Glutamatergic neuron (in vitro differentiated cells): ENCODE measurements at regions not wholly inside any gene's neighbourhood (a gene's known extent, or its start where the extent isn't known, plus 50 kb on each side); places are given as distances from the start of the nearest gene placed in this dataset.

ENCODE experiments used
- DNase-seq: peaks from one replicate; pipeline ENCODE4 v3.0.0; 2022
- H3K27ac Mint-ChIP-seq: one replicate; pipeline ENCODE4 v1.8.0; 2020; ENCODE audit warnings: mild to moderate bottlenecking, mixed read lengths, inconsistent platforms; ENCODE audit not compliant: unreplicated experiment
- H3K27me3 Mint-ChIP-seq: one replicate; pipeline ENCODE4 v1.8.0; 2020; ENCODE audit warnings: mild to moderate bottlenecking, moderate library complexity, mixed read lengths, inconsistent platforms; ENCODE audit not compliant: unreplicated experiment
- H3K36me3 Mint-ChIP-seq: one replicate; pipeline ENCODE4 v1.8.0; 2020; ENCODE audit warnings: mild to moderate bottlenecking, mixed read lengths, inconsistent platforms; ENCODE audit not compliant: unreplicated experiment
- H3K4me1 Mint-ChIP-seq: one replicate; pipeline ENCODE4 v1.8.0; 2020; ENCODE audit warnings: mild to moderate bottlenecking, low read depth, mixed read lengths, inconsistent platforms; ENCODE audit not compliant: unreplicated experiment
- H3K4me3 Mint-ChIP-seq: one replicate; pipeline ENCODE4 v1.8.0; 2020; ENCODE audit warnings: mild to moderate bottlenecking, mixed read lengths, inconsistent platforms; ENCODE audit not compliant: unreplicated experiment
- H3K9me3 Mint-ChIP-seq: one replicate; pipeline ENCODE4 v1.8.0; 2020; ENCODE audit warnings: mild to moderate bottlenecking, moderate library complexity, mixed read lengths, inconsistent platforms; ENCODE audit not compliant: unreplicated experiment
- TF ChIP-seq, protein P1 (sequence below): fragments of 200-600 bp; sonication (generic); IDR thresholded peaks from one replicate; pipeline ENCODE4 v1.5.0; 2021; ENCODE audit not compliant: partially characterized antibody, unreplicated experiment

GRCh38 chr4:63123441-63123840 lies 1285.8 kb downstream of the TECRL start:
- H3K4me1 Mint-ChIP-seq: no peaks in the 10 kb centered on the region
- no peaks in the 10 kb centered on the region for H3K9me3 Mint-ChIP-seq
- H3K27ac Mint-ChIP-seq: no peak overlapping the region
- no peak overlapping the region for H3K4me3 Mint-ChIP-seq
- no peaks in the 10 kb centered on the region for H3K27me3 Mint-ChIP-seq
- H3K36me3 Mint-ChIP-seq: no peaks in the 10 kb centered on the region
- TF ChIP-seq, protein P1, sequence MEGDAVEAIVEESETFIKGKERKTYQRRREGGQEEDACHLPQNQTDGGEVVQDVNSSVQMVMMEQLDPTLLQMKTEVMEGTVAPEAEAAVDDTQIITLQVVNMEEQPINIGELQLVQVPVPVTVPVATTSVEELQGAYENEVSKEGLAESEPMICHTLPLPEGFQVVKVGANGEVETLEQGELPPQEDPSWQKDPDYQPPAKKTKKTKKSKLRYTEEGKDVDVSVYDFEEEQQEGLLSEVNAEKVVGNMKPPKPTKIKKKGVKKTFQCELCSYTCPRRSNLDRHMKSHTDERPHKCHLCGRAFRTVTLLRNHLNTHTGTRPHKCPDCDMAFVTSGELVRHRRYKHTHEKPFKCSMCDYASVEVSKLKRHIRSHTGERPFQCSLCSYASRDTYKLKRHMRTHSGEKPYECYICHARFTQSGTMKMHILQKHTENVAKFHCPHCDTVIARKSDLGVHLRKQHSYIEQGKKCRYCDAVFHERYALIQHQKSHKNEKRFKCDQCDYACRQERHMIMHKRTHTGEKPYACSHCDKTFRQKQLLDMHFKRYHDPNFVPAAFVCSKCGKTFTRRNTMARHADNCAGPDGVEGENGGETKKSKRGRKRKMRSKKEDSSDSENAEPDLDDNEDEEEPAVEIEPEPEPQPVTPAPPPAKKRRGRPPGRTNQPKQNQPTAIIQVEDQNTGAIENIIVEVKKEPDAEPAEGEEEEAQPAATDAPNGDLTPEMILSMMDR: no peak
- no peak for DNase-seq

DNA sequence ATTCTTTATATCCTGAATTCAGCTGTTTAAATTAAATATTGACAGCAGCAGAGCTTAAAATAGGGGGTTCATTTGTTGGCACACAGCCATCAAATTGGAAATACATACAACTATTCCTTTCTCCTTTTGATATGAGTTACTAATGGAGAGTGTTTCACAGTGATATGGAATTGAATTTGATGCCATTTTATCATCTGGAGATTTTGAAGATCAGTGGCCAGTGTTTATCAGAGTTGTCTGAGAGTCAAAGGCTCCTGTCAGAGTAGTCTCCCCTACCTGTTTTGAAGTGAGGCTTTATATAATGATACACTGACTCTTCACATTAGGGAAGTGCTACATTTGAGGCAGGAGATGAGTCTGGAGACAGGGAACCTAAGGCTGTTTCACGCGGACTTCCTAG lies 1286.3 kb downstream of the TECRL start:
- Mint-ChIP-seq H3K9me3 (no peaks in the 10 kb centered on the region), H3K4me1 (no peaks in the 10 kb centered on the region), H3K4me3 (no peak overlapping the region), H3K36me3 (no peaks in the 10 kb centered on the region), H3K27me3 (no peaks in the 10 kb centered on the region), H3K27ac (no peak overlapping the region)
- TF ChIP-seq, protein P1: no peak
- DNase-seq: no peak

- no peaks in the 10 kb centered on the region for H3K36me3 Mint-ChIP-seq
- no peak overlapping the region for H3K4me3 Mint-ChIP-seq
- peaks cover 3% of the 10 kb centered on the region for H3K9me3 Mint-ChIP-seq
- no peak for DNase-seq
- H3K4me1 Mint-ChIP-seq: no peaks in the 10 kb centered on the region
- no peaks in the 10 kb centered on the region for H3K27me3 Mint-ChIP-seq
- H3K27ac Mint-ChIP-seq: no peak overlapping the region
- TF ChIP-seq, protein P1: no peak
Measured at GRCh38 chr4:63106600-63106999, 1302.7 kb downstream of the TECRL start.

DNA sequence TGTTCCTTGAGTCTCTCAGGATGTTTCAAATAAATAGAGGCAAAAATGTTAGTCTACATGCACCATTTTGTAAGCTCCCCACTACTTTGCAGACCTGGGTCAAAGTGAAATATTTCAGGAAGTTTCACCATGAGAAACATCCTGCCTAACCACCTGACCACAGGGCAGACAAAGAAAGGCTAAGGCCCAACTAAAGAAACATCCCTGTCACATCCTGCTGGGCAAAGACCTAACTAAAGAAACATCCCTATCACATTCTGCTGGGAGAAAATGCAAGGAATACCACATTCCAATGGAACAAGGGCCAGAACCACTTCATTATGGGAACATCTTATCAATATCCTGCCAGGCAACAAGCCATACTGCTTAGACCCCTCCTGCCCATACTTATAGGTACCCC lies 1303.4 kb downstream of the TECRL start:
- Mint-ChIP-seq H3K27me3 (no peaks in the 10 kb centered on the region), H3K9me3 (peaks cover 5% of the 10 kb centered on the region), H3K27ac (no peak overlapping the region), H3K36me3 (no peaks in the 10 kb centered on the region), H3K4me1 (no peaks in the 10 kb centered on the region), H3K4me3 (no peak overlapping the region)
- no peak for DNase-seq
- TF ChIP-seq, protein P1: no peak

DNA sequence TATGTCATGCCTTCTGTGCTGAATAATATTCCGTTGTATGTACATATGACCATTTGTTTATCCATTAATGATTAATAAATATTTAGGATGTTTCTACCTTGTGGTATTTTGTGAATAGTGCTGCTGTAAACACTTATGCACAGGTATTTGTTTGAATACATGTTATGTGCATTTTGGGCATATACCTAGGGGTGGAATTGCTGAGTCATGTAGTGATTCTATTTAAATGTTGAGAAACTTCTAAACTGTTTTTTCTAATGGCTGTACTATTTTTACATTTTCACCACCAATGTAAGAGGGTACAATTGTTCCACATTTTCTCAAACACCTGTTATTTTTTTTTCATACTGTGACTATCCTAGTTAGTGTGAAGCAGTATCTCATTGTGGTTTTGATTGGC lies 1318.6 kb downstream of the TECRL start:
- no peak overlapping the region for H3K27ac Mint-ChIP-seq
- no peaks in the 10 kb centered on the region for H3K4me1 Mint-ChIP-seq
- H3K27me3 Mint-ChIP-seq: no peaks in the 10 kb centered on the region

More for the DNA sequence above, 1318.6 kb downstream of the TECRL start:
- TF ChIP-seq, protein P1: no peak
- Mint-ChIP-seq H3K9me3 (no peaks in the 10 kb centered on the region), H3K36me3 (no peaks in the 10 kb centered on the region), H3K4me3 (no peak overlapping the region)
- DNase-seq: no peak
